ENCODE measurements at regions not wholly inside any gene's neighbourhood (a gene's known extent, or its start where the extent isn't known, plus 50 kb on each side); places are given as distances from the start of the nearest gene placed in this dataset.

DNA sequence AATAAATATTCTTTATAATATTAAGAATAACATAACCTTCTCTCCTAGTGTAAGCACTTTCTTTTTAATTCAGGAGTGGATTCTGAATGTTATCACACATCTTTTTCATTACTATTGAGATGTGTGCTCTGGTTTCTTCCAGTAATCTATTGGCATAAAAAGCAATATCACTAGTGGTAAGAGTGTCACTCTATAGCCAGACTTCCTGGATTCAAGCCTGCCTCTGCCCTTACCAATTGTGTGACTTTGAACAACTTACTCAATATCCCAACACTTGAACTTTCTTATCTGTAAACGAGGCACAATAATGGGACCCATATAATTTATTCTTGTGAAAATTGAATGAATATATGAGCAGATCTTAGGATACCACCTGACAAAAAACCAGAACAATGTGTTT, 71.0 kb downstream of the SEM1 start:
- no peak overlapping the region for H3K27ac ChIP-seq
- no peak for DNase-seq (ENCODE audit: low read depth, low spot score)

GRCh38 chr7:96637522-96637921, 72.1 kb downstream of the SEM1 start:
- H3K27ac ChIP-seq: no peak overlapping the region
- DNase-seq (ENCODE audit: low read depth, low spot score): no peak

DNA sequence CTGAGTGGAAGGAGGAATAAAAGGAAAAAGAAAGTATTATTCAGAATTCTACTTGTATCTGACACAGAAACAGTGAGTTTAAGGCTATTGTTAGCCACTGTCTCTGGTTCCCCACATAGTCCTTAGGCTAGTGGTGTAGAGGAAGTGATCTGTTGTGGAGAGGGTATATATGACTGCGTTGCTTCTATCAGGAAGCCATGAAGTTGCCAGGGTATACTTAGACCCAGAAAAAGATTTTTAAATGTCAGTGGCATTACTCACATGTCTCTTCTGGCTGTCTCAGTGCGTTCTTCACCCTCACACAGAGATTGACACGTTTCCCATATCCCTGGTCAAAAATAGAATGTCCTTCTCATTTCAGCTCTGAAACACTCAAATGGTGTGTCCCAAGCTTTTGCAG, 72.7 kb downstream of the SEM1 start:
- H3K27ac ChIP-seq: no peak overlapping the region
- DNase-seq (ENCODE audit: low read depth, low spot score): no peak

DNA sequence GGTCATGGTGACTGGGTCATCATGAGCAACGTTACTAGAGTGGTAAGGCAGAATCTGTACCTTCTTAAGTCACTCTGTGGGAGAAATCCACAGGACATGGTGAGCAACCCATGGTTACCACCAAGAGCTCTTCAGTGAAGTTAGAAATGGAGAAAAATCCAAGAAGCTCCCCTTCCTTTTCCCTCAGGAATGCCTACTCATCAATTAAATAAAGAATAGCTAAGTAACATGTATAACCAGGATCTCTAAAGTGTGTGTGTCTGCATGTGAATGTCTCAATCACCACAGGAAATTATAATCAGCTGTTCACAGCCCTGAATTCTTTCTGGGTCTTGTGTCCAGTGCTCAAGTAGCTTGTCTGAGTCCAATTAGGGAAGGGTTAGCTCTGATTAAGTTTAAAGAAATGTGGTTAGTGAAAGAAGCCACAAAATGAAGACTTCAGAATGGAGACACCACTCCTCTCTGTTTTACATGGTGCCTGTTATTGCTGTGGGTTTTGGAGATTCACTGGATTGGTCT, 73.2 kb downstream of the SEM1 start:
- no peak for DNase-seq (ENCODE audit: low read depth, low spot score)
- no peak overlapping the region for H3K27ac ChIP-seq

GRCh38 chr7:96629884-96630283, 79.8 kb downstream of the SEM1 start:
- no peak for DNase-seq (ENCODE audit: low read depth, low spot score)
- no peak overlapping the region for H3K27ac ChIP-seq

- no peak overlapping the region for H3K27ac ChIP-seq
- DNase-seq (ENCODE audit: low read depth, low spot score): no peak
Measured at GRCh38 chr7:96624954-96625353, 84.7 kb downstream of the SEM1 start.

DNA sequence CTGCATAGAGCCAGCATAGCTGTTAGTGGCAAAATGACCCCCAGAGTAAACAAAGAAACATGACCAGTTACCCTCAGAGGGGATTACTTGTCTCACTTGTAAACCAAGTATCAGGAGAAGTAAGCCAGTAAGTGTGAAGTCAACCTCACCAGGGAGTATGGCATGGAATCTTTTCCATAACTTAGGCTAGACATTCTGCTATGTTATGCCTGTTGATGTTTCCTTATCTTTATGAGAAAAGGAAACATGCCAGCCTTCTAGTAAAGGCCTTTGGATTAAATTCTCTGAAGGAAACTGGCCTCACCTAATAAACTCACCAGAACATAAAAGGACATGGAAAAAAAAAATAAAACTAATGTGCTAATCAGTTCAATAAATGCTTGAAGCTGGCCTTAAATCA, 87.7 kb downstream of the SEM1 start:
- DNase-seq (ENCODE audit: low read depth, low spot score): no peak
- H3K27ac ChIP-seq: no peak overlapping the region

- H3K27ac ChIP-seq: no peak overlapping the region
- no peak for DNase-seq (ENCODE audit: low read depth, low spot score)
Measured at GRCh38 chr7:96614154-96614867, 95.3 kb downstream of the SEM1 start.

DNA sequence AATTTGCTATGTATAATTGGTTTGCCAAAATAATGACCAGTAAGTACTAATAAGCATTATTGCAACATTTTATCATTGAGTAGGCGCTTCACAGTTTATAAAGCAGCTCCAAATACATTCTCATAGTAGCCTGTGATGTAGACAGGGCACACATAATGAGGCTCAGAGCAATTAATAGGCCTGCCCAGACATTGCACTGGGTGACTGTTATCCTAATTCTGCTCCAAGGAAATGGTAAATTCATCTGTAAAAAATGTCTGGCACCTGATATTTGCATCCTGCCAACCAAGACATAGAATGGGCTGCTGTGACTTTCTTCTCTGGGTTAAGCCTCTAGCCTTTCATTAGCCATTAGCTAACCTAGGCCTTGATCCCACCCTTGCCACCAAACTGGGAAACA, 97.6 kb downstream of the SEM1 start:
- H3K27ac ChIP-seq: peak overlapping the region; percentile 21
- peak; percentile 22 for DNase-seq (ENCODE audit: low read depth, low spot score)

DNA sequence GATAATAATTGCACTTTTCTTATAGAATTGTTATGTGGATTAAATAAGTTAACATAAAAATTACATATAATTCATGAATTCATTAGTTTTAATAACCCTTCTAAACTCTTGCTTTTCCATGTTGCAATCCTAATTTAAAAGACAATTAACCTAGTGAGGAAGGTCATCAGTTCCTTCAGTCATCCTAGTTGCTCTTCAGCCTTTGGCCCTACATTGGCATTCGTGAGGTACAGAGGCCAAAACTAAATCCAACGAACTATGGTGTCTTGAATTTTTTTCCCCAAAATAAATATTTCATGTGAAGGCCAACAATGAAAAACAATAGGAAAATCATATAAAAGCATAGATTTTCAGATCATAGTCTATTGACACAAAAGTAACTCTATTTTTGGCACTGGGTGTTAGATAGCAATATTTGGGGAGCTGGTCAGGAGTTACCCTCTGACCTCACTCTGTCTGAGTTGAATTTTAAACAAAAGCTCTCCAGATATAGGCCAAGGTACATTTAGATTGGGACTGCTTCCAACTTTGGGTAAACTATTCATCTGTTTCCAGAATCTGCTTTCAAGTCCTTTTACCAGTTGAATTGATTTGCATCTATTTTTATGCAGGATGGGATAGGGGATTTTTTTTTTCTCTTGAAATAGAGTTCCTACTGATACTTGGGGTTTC, 104.5 kb downstream of the SEM1 start:
- DNase-seq (ENCODE audit: low read depth, low spot score): no peak
- no peak overlapping the region for H3K27ac ChIP-seq

GRCh38 chr7:96599288-96599936, 110.2 kb downstream of the SEM1 start:
- no peak for DNase-seq (ENCODE audit: low read depth, low spot score)
- H3K27ac ChIP-seq: no peak overlapping the region

- DNase-seq (ENCODE audit: low read depth, low spot score): no peak
- H3K27ac ChIP-seq: no peak overlapping the region
Measured at GRCh38 chr7:96598421-96598820, 111.2 kb downstream of the SEM1 start.

- H3K27ac ChIP-seq: no peak overlapping the region
- no peak for DNase-seq (ENCODE audit: low read depth, low spot score)
Measured at GRCh38 chr7:96596120-96596826, 113.4 kb downstream of the SEM1 start.

GRCh38 chr7:96591900-96592676, 117.6 kb downstream of the SEM1 start:
- DNase-seq (ENCODE audit: low read depth, low spot score): no peak
- H3K27ac ChIP-seq: no peak overlapping the region

DNA sequence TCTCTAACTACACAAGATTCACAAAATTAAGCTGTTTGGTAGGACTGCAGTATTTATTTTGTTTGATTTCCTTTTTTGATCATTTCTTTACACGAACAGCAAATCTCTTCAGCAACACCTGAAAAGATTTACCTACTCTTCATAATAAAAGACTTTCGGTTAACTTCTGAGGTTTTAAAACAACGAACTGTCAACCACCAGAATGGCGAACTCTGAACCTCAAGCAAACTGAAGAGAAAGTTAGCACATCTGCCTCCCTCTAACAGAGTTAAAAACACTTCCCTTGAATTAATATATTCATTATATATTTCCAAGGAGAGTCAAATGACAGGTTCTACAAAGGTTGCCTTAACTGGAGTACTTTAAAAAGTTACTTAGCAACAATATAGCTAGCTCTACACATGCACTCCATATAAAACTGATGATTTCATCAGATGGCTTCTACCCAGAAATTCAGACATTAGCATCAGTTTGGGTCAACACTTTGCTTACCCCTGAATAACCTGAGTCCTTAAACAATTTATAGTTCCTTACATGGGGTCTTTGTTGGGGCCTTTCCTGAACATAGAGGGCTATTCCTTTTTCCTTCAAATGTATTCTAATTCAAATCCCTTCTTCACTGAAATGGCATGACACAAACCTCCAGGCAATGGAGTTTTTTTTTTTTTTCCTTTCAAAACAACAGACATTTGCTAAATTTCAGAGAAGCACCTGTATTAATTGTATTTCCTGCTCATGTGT, 118.3 kb downstream of the SEM1 start:
- H3K27ac ChIP-seq: no peak overlapping the region
- no peak for DNase-seq (ENCODE audit: low read depth, low spot score)

DNA sequence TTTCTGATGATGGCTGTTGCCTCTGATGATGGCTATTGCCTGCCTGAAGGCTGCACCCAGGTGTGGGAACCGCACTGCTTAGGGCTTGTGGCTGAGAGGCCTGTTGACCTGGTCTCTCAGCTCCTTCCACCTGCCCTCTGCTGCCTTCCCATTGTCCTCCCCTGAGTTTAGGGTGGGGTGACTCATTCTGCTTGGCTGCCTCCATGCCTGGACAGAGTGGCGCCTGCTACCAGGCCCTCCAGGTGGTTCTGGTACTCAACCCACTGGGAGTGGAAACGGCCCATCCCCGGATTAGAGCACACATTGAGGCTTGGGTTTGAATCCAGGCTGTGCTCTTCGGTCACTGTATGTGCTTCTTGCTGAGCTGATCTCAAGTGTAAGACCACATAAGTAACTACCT, 120.6 kb downstream of the SEM1 start:
- no peak overlapping the region for H3K27ac ChIP-seq
- no peak for DNase-seq (ENCODE audit: low read depth, low spot score)

DNA sequence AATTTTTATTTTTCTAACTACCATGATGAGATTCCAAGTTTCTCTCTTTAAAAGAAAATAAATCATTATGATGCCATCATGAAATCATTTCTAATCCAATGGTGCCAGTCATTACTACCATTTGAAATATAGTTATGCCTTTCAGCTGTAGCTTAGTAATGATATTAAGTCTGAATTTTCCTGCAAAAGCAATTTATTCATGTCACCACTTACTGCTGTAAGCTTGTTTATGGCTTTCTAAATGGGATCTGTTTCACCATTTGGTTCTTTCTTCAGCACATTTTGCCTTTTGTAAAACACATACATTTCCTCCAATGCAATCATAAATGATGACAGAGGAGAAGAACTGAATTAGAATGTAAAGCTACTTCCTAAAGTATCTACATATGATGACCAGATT, 130.5 kb downstream of the SEM1 start:
- H3K27ac ChIP-seq: no peak overlapping the region

DNA sequence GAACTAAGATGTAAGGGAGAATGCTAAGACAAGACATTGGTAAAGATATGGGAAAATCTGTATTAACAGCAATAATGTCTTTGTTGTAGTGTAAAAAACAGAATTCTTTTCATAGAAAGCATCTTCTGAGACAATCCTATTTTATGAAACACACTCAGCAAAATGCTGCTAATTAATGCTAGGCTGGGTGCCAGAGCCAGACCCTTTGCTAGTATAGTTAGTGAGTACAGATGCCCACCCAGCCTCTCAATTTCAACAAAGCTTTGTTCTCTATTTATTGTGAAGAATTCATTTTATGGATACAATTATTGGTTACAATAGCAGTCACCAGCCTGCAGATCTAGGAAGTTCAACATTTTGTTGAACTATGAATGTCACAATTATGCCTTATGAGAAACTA, 131.0 kb downstream of the SEM1 start:
- DNase-seq (ENCODE audit: low read depth, low spot score): no peak
- H3K27ac ChIP-seq: no peak overlapping the region

More for the DNA sequence above, 130.5 kb downstream of the SEM1 start:
- DNase-seq (ENCODE audit: low read depth, low spot score): no peak

DNA sequence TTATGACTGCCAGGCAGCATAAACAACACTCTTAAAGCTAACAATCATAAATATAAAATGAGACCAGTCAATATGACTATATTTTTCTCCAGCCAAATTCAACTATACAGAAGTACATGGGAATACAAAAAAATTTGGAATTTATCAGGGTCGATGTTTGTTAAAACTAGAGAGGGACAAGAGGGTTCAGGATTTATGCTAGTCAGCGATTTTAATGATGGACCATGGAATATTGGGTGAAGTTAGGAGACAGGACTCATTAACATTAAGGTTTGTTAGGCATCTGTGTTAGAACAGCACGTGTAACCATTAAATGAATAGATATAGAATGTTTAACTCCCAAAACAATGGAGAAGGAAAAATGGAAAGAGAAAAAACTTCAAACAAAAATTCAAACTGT, 146.2 kb downstream of the SEM1 start:
- DNase-seq (ENCODE audit: low read depth, low spot score): no peak
- H3K27ac ChIP-seq: no peak overlapping the region

Measured in epithelial cell of prostate (primary cell).